HG03354 (cell line): ENCODE measurements at regions not wholly inside any gene's neighbourhood (a gene's known extent, or its start where the extent isn't known, plus 50 kb on each side); places are given as distances from the start of the nearest gene placed in this dataset.
"Not testable (repeated sequence)": the region's sequence is repeated elsewhere in the genome, so short reads cannot be mapped to it uniquely, and the experiment has no call there.

Source experiments
- ATAC-seq: cut with Tn5 transposase; IDR thresholded peaks from one replicate; pipeline ENCODE4 v1.9.1; 2021; ENCODE audit warnings: mild to moderate bottlenecking; ENCODE audit not compliant: unreplicated experiment, poor library complexity, severe bottlenecking

DNA sequence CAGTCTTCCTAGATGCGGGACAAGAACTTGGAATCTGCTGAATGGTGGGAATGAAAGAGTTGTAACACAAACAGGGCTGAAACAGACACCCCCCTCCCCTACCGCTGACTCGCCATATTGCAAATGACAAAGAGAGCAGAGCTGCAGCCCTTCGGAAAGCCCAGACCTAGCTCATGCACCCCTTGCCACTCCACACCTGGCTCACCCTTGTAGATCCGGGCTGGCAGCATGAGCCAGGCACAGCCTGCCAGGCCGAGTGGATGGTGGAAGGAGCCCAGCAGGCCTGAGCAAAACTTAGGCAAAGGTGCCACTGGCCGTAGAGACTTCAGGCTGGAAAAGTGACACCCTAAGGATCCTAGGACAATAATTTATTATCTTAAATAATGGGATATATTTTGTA lies 237.4 kb upstream of the SEMA3D start:
- no peak for ATAC-seq

- ATAC-seq: no peak
Measured at GRCh38 chr7:85423209-85423895, 236.5 kb upstream of the SEMA3D start.

DNA sequence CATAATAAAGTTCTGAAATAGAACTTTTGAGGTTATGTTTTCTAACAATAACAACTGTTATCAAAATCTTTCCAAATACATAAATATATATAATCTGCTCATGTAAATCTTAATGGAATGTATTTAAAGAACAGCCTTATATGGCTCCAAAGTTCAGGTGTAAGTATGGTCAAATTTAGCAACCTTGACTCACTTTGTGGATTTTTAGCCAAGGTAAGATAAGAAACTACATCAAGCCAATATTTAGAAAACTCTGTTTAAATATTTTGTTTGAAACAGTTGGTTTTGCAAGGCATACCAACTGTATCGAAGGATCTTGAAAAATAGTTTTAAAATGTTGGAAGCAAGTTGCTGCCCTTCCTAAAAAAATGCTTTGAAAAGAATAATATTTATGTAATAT lies 228.9 kb upstream of the SEMA3D start:
- no peak for ATAC-seq

- ATAC-seq: no peak
Measured at GRCh38 chr7:85413718-85414117, 226.9 kb upstream of the SEMA3D start.

DNA sequence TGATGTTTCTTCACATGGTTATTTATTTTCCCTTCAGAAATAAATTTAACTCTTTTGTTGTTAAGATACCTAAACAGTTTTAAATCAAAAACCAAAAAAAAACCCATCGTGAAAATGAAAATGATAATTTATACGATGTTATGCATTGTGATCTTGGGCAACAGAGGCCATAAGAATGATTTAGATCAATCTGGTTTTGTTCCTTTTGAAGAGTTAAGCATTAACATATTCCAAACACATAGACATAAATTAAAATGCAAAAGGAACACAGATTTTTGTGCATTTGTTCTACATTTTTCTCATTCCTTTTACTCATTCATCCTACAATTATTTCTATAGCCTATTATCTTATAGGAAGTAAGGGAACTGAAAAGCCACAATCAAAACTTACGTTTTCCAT lies 226.1 kb upstream of the SEMA3D start:
- no peak for ATAC-seq

DNA sequence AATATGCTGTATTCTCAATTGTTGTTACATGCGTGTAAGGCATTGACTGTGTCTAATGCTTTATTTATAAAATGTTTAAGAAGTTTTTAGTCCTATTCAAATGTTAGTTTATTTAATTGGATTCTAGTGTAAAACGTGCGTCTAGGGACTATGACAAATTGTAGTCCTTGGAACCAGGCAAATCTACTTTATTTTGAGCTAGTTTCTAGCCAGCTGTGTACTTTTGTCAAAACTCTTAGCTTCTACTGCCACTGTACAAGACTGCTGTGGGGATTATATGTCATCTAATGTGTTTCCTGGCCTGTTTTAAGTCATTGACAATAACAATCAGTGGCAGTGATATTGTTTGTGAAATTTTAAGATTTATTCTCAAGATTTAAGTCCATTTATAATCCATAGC lies 220.5 kb upstream of the SEMA3D start:
- no peak for ATAC-seq

DNA sequence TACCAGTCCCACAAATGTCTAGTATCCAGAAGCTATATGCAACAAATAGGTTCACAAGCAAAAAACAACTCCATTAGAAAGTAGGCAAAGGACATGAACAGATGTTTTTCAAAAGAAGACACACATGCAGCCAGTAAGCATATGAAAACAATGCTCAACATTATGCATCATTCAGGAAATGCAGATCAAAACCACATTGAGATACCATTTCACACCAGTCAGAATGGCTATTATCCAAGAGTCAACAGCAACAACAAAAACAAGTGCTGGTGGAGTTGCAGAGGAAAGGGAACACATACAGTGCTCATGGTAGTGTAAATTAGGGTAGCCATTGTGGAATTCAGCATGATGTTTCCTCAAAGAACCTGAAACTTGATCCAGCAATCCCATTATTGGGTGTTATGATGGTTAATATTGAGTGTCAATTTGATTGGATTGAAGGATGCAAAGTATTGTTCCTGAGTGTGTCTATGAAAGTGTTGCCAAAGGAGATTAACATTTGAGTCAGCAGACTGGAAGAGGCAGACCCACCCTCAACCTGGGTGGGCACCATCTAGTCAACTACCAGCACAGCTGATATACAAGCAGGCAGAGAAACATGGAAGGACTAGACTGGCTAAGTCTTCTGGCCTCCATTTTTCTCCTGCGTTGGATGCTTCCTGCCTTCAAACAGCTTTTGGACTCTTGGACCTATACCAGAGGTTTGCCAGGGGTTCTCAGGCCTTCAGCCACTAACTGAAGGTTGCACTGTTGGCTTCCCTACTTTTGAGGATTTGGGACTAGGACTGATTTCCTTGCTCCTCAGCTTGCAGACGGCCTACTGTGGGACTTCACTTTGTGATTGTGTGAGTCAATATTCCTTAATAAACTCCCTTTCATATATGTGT lies 218.4 kb upstream of the SEMA3D start:
- no peak for ATAC-seq

DNA sequence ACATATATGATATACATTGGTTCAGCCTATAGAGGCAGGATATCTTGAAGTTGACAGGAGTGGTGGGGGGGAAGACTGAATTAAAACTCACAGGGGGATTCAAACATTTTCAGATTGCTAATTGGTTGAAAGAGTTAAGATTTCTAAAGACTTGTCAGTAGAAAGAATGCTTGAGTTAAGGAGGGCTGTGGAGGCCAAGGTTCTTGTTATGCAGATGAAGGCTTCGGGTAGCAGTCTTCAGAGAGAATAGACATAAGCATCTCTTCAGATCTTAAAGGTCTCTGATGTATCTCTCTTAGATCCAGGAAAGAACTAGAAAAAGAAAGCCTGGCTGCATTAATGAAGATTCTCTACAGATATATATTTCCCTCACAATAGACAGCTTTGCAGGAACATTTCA lies 209.8 kb upstream of the SEMA3D start:
- no peak for ATAC-seq

GRCh38 chr7:85392789-85393188 lies 205.9 kb upstream of the SEMA3D start:
- ATAC-seq: no peak

GRCh38 chr7:85392326-85392725 lies 205.5 kb upstream of the SEMA3D start:
- no peak for ATAC-seq

GRCh38 chr7:85386460-85386859 lies 199.6 kb upstream of the SEMA3D start:
- no peak for ATAC-seq

DNA sequence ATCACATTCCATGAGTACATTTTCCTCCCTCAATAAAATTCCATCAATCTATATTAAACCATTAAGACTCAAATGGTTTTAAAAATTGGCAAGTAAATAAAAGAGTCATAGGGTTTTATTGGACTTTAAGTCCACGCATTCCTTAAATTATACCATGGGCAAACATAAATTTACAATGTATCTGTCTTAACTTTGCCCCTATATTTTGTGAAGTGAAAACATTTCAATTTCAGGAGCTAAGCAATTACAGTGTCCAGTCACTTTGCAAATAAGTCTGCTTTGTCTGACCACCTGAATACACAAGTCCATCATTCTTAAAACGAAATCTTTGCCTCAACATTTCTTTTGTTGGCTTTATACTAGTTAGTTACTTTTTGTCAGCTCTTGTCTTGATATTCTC lies 197.5 kb upstream of the SEMA3D start:
- no peak for ATAC-seq

GRCh38 chr7:85381212-85381611 lies 194.4 kb upstream of the SEMA3D start:
- ATAC-seq: no peak

DNA sequence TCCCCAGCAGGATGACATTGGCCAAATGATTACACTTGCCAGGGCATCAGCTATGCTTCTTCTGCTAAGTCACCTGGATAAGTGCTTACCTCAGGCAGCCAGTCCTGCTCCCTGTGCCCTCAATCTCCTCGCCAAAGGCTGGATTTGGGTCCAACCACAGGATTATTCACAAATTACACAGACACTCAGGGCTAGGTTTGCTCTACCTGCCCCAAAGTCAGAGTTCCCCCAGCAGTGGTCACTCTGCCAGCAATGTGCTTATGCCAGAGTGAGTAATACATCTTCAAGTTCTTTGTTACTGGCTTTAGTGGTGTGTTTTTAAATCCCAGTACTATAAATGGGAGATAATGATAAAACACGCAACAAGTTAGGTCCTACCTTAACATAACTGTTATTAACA lies 189.7 kb upstream of the SEMA3D start:
- ATAC-seq: no peak

- ATAC-seq: no peak
Measured at GRCh38 chr7:85356916-85357315, 170.1 kb upstream of the SEMA3D start.

- peak; percentile 72 for ATAC-seq
Measured at GRCh38 chr7:85343484-85343883, 156.6 kb upstream of the SEMA3D start.

DNA sequence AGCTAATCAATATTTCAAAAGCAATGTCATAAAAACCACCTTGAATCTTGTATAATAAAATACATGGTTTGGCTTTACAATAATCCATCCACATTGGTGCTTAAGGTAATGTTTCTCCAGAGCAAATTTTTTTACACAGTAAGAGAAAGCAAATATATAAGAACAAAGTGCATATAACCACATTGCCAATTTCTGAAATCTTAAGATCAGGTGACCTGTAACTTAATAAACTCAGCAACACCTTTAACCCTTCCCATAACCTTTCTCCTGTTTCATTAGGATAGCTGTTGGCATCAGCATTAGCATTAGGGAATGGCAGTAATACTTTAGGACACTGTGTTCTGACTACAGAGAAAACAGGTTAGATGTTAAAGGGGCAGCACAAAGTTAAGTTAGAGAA lies 155.9 kb upstream of the SEMA3D start:
- no peak for ATAC-seq

GRCh38 chr7:85341973-85342372 lies 155.1 kb upstream of the SEMA3D start:
- no peak for ATAC-seq

GRCh38 chr7:85341121-85341520 lies 154.3 kb upstream of the SEMA3D start:
- ATAC-seq: no peak

GRCh38 chr7:85336086-85336485 lies 149.2 kb upstream of the SEMA3D start:
- no peak for ATAC-seq

- not testable (repeated sequence) for ATAC-seq
Measured at GRCh38 chr7:85335113-85335512, 148.3 kb upstream of the SEMA3D start.
